ENCODE measurements at regions not wholly inside any gene's neighbourhood (a gene's known extent, or its start where the extent isn't known, plus 50 kb on each side); places are given as distances from the start of the nearest gene placed in this dataset.
"Not testable (repeated sequence)": the region's sequence is repeated elsewhere in the genome, so short reads cannot be mapped to it uniquely, and the experiment has no call there.

DNA sequence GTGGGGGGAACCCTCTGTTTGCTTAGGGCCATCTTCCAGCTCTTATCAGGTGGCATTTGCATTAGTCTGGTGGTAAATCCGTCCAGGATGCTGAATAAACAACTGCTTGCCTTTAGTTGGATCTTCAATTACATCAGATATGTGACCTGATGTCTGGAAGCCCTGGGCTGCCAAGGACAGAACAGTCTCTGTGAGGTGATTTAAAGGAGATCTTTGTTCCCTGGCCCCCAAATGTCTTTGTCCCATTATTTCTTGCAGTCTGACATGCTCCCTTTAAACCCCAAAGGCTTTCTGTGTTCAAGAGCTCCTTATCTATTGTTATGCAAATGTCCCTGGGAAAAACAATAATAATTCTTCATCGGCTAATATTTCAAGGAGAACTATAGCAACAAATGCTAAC is 84.6 kb upstream of the SPTLC3 start:
- no peak for DNase-seq

DNA sequence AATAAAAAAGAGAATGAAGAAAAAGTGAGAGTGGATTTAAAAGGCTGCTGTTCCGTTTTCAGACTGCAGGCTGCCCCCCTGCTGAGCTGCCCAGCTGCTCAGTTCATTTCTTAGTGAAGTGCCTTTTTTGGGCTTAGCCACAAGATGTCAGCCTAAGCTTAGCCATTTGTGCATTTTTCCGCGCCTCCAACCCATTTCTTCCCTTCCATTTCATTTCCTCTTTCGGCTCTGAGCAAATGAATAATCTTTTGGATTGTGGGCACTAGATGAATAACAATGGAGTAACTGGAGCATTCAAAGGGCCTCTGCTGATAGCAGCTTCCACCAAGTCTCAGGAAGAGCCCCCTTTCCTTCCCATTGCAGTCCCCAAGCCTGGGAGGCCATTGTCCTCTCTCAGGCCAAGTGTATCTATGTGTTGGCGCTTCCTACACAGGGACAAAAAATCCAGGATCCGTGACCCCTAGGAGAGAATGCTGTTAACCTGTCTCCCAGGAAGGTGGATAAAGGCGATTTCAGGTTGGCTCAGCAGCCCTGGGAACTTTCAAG is 83.5 kb upstream of the SPTLC3 start:
- DNase-seq: peak in 1 of 5 donors; percentile 14

DNA sequence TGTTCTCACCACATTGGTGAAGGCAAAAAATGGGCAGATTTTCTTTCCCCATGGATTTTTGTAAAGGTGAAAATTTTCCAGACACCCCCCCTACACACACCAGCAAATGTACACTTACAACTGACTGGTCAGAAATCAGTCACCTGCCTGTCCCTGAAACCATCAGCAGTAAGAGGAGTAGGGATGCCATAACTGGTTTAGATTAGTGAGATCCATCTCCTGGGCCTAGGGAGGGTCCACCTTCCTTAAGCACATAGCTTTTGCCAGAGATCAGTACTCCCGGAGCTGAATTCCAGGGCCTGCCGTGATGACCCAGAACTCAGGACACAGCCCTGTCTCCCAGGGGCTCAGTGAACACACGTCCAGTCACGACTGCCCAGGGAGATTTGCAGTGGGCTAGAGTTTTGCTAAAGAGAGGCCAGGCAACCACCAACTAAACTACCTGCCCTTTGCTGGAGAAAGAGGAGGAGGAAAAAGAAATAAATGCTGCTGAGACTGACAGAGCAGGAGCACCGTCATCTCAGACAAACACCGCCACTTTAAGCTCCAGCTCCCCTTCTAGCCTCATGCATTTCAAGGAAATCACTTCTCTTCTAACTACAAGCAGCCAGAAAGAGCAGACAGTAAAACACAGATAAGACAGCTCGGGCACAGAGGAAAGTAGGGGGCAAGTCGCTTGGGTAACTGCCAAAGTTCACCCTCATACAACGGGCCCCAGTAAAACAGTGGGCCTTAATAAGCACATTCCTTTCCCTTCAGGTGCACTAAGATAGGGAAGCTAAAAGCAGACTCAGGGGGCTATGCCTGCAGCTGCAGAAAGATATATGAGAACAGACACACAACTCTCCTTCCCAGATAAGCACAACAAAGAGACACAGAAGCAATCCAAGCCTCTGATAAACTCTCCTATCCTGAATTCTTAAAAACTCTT is 82.6 kb upstream of the SPTLC3 start:
- no peak for DNase-seq

DNA sequence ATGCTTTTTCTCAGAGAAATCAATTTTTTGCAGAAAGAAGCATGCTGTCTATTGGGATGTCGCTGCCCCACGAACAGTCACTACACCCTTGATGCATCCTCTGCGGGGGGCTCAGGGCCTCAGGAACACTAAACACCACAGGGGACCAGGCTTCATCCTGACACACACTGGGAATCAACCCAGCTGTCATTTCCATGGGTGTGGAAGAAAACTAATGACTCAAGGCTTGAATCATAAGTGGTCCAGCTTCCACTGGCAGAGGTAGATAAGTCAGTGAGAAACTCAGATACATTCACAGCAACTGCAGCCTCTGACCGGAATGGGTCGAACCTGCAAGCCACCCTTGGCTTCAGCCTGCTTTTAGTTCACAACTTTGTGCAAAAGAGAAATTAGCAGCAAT is 81.3 kb upstream of the SPTLC3 start:
- DNase-seq: no peak

DNA sequence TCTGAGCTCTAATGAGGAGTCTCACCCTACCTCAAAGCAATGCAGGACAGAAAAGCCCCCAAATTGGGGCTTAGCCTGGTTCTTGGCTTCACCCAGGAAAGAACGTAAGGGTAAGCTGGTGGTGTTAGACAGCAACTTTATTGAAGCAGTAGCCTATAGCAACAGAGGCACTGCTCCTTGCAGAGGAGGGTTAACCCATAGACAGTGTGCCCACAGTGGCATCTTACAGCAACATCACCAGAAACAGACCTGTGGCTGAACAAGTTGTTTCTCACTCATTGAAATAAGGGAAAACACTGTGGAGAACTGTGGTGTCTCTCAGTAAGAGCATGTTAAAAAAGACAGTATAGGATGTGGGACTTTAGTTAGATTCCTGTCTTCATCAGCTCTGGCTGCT is 80.4 kb upstream of the SPTLC3 start:
- no peak for DNase-seq

DNA sequence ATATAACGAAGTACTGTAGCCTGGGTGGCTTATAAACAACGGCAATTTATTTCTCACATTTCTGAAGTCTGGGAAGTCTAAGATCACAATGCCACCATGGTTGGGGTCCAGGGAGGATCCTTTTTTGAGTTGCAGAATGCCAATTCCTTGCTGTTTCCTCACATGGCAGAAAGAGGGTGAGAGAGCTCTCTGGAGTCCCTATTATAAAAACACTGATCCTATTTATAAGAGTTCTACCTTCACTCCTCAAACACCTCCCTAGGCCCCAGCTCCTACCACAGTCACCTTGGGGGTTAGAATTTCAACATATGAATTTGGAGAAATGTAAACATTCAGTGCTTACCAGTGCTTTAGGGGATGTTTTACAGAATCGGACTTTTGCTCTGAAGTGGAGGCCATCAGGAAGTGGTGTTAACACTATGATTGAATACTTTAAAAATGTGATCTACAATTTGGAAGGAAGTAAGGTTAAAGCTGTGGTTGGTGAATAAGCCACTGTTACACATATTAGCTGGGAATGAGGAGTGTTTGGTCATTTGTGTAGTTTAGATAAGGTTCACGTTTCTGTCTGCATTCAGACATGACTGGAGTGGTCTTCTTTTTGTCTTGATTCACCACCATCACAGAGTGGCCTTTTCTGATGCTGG is 79.9 kb upstream of the SPTLC3 start:
- no peak for DNase-seq

DNA sequence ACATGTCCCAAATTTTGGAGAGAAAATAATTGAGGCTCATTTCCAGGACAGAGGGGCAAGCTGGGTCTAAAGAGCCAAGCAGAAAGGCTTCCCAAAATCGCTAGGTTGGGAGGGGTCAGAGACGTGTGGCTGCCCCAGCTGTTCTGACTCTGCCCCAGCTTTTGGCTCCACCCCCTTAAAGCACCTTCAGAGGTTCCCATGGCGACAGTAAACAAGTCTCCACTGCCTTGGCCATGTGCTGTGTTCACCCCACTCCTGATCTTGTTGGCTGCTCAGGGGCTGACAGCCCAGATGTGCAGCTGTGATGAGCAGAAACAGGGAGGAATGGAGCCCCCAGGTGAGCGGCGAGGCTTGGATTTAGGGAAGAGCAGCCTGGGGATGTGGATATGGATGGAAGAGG is 72.8 kb upstream of the SPTLC3 start:
- DNase-seq: no peak

DNA sequence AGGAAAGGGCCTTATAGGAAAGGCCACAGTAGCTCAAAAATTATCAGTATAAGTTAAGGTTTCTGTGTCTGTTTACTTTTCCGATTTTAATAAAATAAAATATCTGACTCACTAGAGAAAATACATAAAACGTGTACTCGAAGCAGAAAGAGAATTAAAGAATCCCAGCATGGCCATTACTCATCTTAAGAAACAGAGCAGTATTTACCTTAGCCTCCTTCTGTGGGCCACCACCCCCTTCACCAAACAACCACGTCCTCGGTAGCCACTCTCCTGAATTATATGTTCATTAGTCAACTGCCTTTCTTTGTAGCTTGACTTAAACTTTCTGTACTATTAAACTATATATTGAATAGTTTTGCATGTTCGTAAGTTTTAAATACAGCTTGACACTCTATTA is 72.2 kb upstream of the SPTLC3 start:
- no peak for DNase-seq

DNA sequence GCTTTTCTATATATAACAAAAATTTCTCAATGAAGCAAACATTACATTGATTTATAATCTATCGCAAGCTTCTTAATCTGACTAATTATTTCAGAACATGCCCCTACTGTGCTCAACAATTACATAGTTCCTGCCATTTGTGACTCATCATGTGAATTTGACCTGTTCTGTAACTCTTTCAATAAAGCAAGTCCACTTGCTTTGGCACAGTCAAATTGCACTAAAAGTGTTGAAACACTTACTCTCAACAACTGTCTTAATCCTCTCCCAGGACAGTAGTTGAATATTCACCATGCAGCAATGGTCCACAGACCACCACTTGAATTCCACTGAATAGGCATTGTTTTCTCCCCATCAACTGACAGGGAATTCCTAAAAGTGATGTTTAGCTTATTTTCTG is 67.7 kb upstream of the SPTLC3 start:
- DNase-seq: no peak

DNA sequence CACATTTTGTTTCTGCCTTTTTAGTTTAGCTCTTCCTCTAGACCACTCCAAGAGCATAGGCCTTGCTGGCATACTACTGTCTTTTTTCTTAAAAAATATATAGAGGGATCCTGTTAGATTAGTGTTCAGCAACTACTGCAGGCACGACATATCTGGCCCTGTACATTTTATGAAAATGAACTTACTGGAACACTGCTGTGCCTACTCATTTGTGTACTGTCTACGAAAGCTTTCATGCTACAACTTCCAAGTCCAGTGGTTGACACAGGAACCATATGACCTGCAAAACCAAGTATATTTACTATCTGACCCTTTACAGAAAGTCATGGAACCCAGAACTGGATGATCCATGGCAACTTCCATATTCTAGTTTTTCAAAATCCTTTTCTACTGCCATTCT is 66.6 kb upstream of the SPTLC3 start:
- DNase-seq: no peak

DNA sequence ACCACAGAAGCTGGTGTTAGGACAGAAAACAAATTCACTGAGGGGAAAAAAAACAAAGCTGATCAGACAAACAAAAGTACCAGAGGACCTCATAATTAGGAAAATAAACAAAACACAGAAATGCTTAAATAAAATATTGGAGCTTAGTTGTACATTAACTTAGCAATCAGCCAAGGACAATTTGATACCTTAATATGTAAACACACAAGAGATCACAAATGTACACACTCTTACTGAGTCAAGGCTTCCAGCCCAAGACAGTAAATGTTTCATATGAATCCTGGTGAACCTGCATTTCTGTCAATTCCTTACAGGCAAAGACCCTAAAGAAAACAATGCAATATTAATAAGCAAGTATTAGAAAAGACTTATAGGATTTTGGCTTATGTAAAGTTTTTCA is 62.0 kb upstream of the SPTLC3 start:
- no peak for DNase-seq

DNA sequence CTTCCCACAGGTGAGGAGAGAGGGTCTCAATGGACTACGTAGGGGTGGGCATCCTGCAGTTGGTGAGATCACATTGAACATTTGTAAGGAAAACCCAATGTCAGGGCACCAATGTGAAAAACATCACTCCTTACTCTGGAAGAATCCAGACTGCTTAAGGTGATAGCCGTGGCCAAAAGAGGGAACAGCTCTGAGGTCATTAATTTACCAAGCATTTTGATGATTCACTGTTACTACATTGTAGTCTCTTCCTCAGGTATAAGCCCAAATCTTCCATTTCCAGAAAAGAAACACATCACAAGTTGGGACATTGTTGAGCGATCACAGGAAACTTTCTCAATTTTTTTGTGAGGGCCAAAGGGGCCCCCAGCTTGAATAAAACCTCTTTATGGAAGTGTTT is 61.1 kb upstream of the SPTLC3 start:
- no peak for DNase-seq

DNA sequence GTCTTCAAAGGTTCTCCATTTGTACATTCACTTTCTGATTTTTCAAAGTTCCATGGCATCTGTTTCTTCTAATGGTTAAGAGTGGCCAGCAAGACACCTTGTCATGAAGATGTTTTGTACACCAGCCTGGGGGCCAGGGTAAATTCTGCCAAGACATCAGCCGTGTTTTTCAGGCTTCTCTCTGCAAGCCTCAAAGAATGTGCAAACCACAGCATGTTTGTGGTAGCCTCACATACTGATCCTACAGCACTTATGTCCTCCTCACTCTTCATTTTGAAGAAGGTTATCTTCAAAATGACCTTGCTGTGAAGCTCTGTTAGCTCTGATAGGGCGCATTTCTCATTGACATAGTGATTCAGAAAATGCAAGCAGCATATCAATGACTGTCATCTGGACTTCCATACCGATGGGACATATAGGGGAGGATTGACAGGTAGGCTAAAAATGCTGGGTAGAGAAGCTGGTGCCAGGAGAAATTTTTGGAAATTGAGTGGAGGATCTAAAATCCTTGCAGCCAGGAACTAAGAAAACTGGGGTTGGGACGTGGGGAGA is 59.3 kb upstream of the SPTLC3 start:
- DNase-seq: no peak

DNA sequence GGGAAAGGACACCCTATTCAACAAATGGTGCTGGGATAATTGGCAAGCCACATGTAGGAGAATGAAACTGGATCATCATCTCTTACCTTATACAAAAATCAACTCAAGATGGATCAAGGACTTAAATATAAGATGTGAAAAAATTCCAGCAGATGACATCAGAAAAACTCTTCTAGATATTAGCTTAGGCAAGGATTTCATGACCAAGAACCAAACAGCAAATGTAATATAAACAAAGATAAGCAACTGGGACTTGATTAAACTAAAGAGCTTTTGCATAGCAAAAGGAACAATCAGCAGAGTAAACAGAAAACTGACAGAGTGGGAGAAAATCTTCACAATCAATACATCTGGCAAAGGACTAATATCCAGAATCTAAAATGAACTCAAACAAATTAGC is 54.5 kb upstream of the SPTLC3 start:
- DNase-seq: not testable (repeated sequence)

DNA sequence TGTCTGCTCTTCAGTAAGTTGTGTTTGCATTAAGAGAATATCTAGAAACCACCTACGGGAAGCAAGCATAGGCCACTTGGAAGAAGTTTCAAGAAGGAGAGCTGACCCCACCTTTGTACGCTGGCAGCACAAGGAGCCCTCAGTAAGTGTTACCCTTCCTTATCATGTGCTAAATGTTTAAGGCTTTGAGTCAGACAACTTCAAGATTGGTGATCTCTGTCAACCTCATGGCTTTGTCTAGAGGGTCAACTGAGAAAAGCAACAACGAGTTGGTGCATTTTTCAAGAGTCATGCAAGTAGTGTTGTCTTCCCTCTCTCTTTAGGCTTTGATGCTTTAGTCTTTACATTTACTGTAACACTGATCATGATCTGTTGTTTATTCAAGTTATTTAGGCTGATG is 53.2 kb upstream of the SPTLC3 start:
- no peak for DNase-seq

DNA sequence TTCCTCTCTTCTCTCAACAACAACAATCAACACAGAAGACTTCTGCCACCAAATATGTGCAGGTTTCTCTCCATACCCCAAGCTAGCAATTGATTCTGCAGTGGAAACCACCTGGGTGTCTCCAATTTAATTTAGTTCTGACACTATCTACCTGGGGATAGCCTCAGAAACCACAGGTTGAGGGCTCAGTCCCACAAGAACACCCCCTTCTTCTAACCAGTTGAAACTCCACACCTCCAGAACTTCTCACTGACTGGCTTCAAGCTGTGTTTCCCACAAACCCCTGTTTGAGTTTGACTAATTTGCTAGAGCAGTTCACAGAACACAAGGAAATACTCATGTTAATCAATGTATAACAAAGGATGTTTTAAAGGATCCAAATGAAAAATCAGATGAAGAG is 52.5 kb upstream of the SPTLC3 start:
- no peak for DNase-seq

DNA sequence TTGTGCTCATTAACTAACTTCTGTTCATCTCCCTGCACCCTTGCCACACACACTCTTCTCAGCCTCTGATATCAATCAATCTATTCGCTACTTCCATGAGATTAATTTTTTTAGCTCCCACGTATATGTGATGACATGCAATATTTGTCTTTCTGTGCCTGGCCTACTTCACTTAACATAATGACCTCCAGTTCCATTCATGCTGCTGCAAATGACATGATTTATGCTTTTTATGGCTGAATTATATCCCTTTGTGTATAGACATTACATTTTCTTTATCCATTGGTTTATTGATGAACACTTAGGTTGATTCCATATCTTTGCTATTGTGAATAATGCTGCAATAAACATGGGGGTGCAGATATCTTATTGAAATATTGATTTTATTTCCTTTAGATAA is 50.8 kb upstream of the SPTLC3 start:
- DNase-seq: no peak

All from T-helper 1 cell (primary cell).